Heart left ventricle (tissue), 16 donors: ENCODE measurements at regions not wholly inside any gene's neighbourhood (a gene's known extent, or its start where the extent isn't known, plus 50 kb on each side); places are given as distances from the start of the nearest gene placed in this dataset.
A peak's percentile ranks its signal among the peaks of the same experiment; 100 is the strongest.

Source experiments
- ATAC-seq, 4 donors: fragments of 200-7000 bp; cut with Tn5 transposase; one replicate each; pipeline ENCODE4 v1.9.1; 2020 to 2022; ENCODE audit warnings: moderate library complexity in 4 of 4, mild to moderate bottlenecking in 3 of 4, moderate number of reproducible peaks in 1 of 4
- DNase-seq, 5 donors: peaks; one replicate each; pipeline ENCODE4 v3.0.0-alpha.2; 2020
- H3K27ac ChIP-seq, 12 donors: fragments of 200-600 bp; sonication (generic) in 4 of 12; one replicate each; pipeline versions ENCODE4 v1.5.0 to v1.8.0; 2016 to 2022; ENCODE audit warnings: mild to moderate bottlenecking in 2 of 12
- H3K27me3 ChIP-seq, 9 donors: fragments of 200-600 bp; sonication (generic) in 2 of 9; one replicate each; pipeline versions ENCODE4 v1.5.1 to v1.8.0; 2016 to 2022; ENCODE audit warnings: mild to moderate bottlenecking in 3 of 9
- H3K36me3 ChIP-seq, 9 donors: fragments of 200-600 bp; sonication (generic) in 2 of 9; one replicate each; pipeline versions ENCODE4 v1.5.0 to v1.8.0; 2018 to 2022; ENCODE audit warnings: mild to moderate bottlenecking in 2 of 9
- H3K4me1 ChIP-seq, 12 donors: fragments of 200-600 bp; sonication (generic) in 4 of 12; one replicate each; pipeline versions ENCODE4 v1.5.0 to v1.8.0; 2016 to 2022; ENCODE audit warnings: mild to moderate bottlenecking in 3 of 12
- H3K4me3 ChIP-seq, 12 donors: fragments of 200-600 bp; sonication (generic) in 4 of 12; one replicate each; pipeline versions ENCODE4 v1.5.0 to v1.8.0; 2017 to 2022; ENCODE audit warnings: mild to moderate bottlenecking in 9 of 12, moderate library complexity in 4 of 12
- H3K9me3 ChIP-seq, 12 donors: fragments of 200-600 bp; sonication (generic) in 4 of 12; one replicate each; pipeline versions ENCODE4 v1.5.0 to v1.8.0; 2016 to 2022; ENCODE audit warnings: mild to moderate bottlenecking in 1 of 12
- CTCF ChIP-seq, 12 donors: fragments of 200-600 bp; sonication (generic) in 4 of 12; IDR thresholded peaks; one replicate each; pipeline versions ENCODE4 v1.5.0 to v1.8.0; 2018 to 2022; ENCODE audit warnings: antibody characterized with exemption in 12 of 12, mild to moderate bottlenecking in 5 of 12
- POLR2A ChIP-seq, 2 donors: fragments of 450-650 bp; IDR thresholded peaks; one replicate each; pipeline ENCODE4 v1.6.1; 2017; ENCODE audit warnings: antibody characterized with exemption in 2 of 2, mild to moderate bottlenecking in 2 of 2, moderate library complexity in 2 of 2
- WGBS, 4 donors: extraction: QIAGEN DNeasy Blood & Tissue Kit in 2 of 4; methylation state at CpG; one replicate each; pipeline versions ENCODE4 v1.1.5 to v1.1.7; 2013 to 2018; 5-methylcytosine and 5-hydroxymethylcytosine counted together
- intact Hi-C, 10 donors: fragments of 100-400 bp; cut with DNase I; formaldehyde crosslinking; loops; one replicate each; pipeline versions ENCODE4 v1.11.1 to v1.14.2; 2022
- donor health status: ischemic (EF 13 %, LVEDD 7.1; RV severe dilation, severe dysfunction).
- donor health status: healthy with polysubstance abuse.
- donor health status: DM: no; HTN: yes; CAD: no.
- donor health status: DM: no; HTN: no; CAD: no.
- donor health status: ischemic (EF 25% LVEDD 6.9; RV normal size, moderate dysfunction).
- donor health status: ischemic (EF 25% LVEDD 5.7; RV mildly dilated, moderate dysfunction).
- donor health status: healthy.
- donor health status: DM: yes; HTN: yes; CAD: no.
- donor health status: ischemic (EF 35%, LVEDD 5.7; RV mildly dilated, moderate dysfunction).
- donor health status: nonischemic (EF 11% LVEDD 7.7; RV severe dilation, severe dysfunction).
- donor health status: DM: yes; HTN: yes; CAD: no.
- donor health status: PGD.
- donor health status: ischemic (EF 29% LVEDD 5.4; RV normal size, mild dysfunction).
- donor health status: nonischemic (EF 23%, LVEDD 6.1; RV moderate dilation, normal function).

- WGBS, 4 donors = 71 to 73% methylated on average over 10 of the region's 10 CpGs; no CpG with 5 or more reads in 2 of the 4 donors
- H3K9me3 ChIP-seq = no peaks in the 10 kb centered on the region
- H3K4me3 ChIP-seq = no peak overlapping the region
- intact Hi-C loops = no loop called here
- ATAC-seq (no peak), DNase-seq (no peak)
- H3K4me1 ChIP-seq = no peaks in the 10 kb centered on the region
- H3K36me3 ChIP-seq = no peaks in the 10 kb centered on the region
- no peak overlapping the region for H3K27ac ChIP-seq
- H3K27me3 ChIP-seq = no peaks in the 10 kb centered on the region
- no peak for TF ChIP-seq CTCF (IDR thresholded peaks at IDR 0.05)
- no peak for TF ChIP-seq POLR2A (IDR thresholded peaks at IDR 0.05)
Observed at GRCh38 chrY:7433817-7434809, 522.6 kb upstream of the AMELY start.

GRCh38 chrY:7419165-7419564 lies 507.6 kb upstream of the AMELY start:
- Histone ChIP-seq H3K9me3 (peaks cover 0 to 4% (median 0%) of the 10 kb centered on the region in 12 donors), H3K4me3 (no peak overlapping the region), H3K36me3 (no peaks in the 10 kb centered on the region), H3K27me3 (no peaks in the 10 kb centered on the region), H3K27ac (peak overlapping the region in 1 of 12 donors; percentile 13), H3K4me1 (no peaks in the 10 kb centered on the region)
- intact Hi-C loops = no loop called here
- ATAC-seq (peak in 1 of 4 donors; percentile 28), DNase-seq (peak in 1 of 5 donors; percentile 6)
- WGBS, 4 donors = 50 to 58% methylated on average over 3 of the region's 3 CpGs; no CpG with 5 or more reads in 2 of the 4 donors
- TF ChIP-seq POLR2A (IDR thresholded peaks at IDR 0.05) (no peak), CTCF (IDR thresholded peaks at IDR 0.05) (no peak)

GRCh38 chrY:7417946-7418345 lies 506.4 kb upstream of the AMELY start:
- intact Hi-C loops = no loop called here
- H3K36me3 ChIP-seq = no peaks in the 10 kb centered on the region
- ATAC-seq (no peak), DNase-seq (no peak)
- no peak overlapping the region for H3K27ac ChIP-seq
- no peaks in the 10 kb centered on the region for H3K4me1 ChIP-seq
- WGBS, 4 donors = 90 to 91% methylated on average over 16 of the region's 16 CpGs; no CpG with 5 or more reads in 2 of the 4 donors
- H3K4me3 ChIP-seq = no peak overlapping the region
- no peaks in the 10 kb centered on the region for H3K27me3 ChIP-seq
- TF ChIP-seq CTCF (IDR thresholded peaks at IDR 0.05) (no peak), POLR2A (IDR thresholded peaks at IDR 0.05) (no peak)
- H3K9me3 ChIP-seq = no peaks in the 10 kb centered on the region

- Histone ChIP-seq H3K27ac (no peak overlapping the region), H3K4me1 (no peaks in the 10 kb centered on the region), H3K27me3 (no peaks in the 10 kb centered on the region), H3K36me3 (no peaks in the 10 kb centered on the region), H3K4me3 (no peak overlapping the region), H3K9me3 (no peaks in the 10 kb centered on the region)
- WGBS, 4 donors = 95 to 96% methylated on average over 3 of the region's 3 CpGs; no CpG with 5 or more reads in 2 of the 4 donors
- intact Hi-C loops = no loop called here
- no peak for TF ChIP-seq POLR2A (IDR thresholded peaks at IDR 0.05)
- TF ChIP-seq CTCF (IDR thresholded peaks at IDR 0.05) = no peak
- ATAC-seq = no peak
- no peak for DNase-seq
Observed at GRCh38 chrY:7416406-7416805, 504.9 kb upstream of the AMELY start.
